Uterus (tissue), 2 donors: ENCODE measurements at regions not wholly inside any gene's neighbourhood (a gene's known extent, or its start where the extent isn't known, plus 50 kb on each side); places are given as distances from the start of the nearest gene placed in this dataset.

Source experiments
- POLR2A ChIP-seq, 2 donors: fragments of 450-650 bp; IDR thresholded peaks; one replicate each; pipeline ENCODE4 v1.6.1; 2016; ENCODE audit warnings: antibody characterized with exemption in 2 of 2, mild to moderate bottlenecking in 1 of 2, moderate library complexity in 1 of 2
- TF ChIP-seq, protein P1 (sequence below), 4 experiments: fragments of 200-600 bp in 2 of 4; fragments of 450-650 bp in 2 of 4; sonication (generic) in 2 of 4; IDR thresholded peaks; one replicate each; pipeline ENCODE4 v1.5.1; 2016 to 2019; ENCODE audit warnings: antibody characterized with exemption in 4 of 4, mild to moderate bottlenecking in 2 of 4, moderate library complexity in 1 of 4

DNA sequence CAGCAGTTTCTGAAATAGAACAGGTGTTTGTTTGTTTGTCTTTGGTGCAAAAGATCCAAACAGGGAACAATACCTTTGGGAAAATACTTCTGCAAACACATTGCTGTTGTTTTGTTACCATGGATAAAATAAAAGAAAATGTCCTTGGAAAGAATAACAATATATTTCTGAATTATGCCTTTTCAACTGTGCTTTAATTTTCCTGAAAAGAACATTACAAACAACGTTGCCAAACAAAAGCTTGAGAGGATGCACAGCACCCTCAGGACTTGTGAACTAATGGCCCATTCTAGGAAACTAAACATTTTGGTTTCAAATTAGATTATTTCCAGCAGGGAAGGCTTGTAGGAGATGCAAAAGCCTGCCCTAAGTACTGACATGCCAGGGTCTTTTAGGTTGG lies 967.2 kb downstream of the TLE4 start:
- TF ChIP-seq, protein P1, sequence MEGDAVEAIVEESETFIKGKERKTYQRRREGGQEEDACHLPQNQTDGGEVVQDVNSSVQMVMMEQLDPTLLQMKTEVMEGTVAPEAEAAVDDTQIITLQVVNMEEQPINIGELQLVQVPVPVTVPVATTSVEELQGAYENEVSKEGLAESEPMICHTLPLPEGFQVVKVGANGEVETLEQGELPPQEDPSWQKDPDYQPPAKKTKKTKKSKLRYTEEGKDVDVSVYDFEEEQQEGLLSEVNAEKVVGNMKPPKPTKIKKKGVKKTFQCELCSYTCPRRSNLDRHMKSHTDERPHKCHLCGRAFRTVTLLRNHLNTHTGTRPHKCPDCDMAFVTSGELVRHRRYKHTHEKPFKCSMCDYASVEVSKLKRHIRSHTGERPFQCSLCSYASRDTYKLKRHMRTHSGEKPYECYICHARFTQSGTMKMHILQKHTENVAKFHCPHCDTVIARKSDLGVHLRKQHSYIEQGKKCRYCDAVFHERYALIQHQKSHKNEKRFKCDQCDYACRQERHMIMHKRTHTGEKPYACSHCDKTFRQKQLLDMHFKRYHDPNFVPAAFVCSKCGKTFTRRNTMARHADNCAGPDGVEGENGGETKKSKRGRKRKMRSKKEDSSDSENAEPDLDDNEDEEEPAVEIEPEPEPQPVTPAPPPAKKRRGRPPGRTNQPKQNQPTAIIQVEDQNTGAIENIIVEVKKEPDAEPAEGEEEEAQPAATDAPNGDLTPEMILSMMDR (IDR thresholded peaks at IDR 0.05), result no peak
- TF ChIP-seq POLR2A (IDR thresholded peaks at IDR 0.05), result no peak
